Common myeloid progenitor, CD34-positive (primary cell): ENCODE measurements at regions not wholly inside any gene's neighbourhood (a gene's known extent, or its start where the extent isn't known, plus 50 kb on each side); places are given as distances from the start of the nearest gene placed in this dataset.

Source experiments
- CTCF ChIA-PET: fragments of 350-600 bp; sonication (Branson Sonifier 250); formaldehyde crosslinking; loops from one replicate; lab custom pipeline; 2021; ENCODE audit warnings: antibody characterized with exemption; lab: Charles Lee
- POLR2A ChIA-PET: fragments of 350-600 bp; sonication (Branson Sonifier 250); formaldehyde crosslinking; loops from one replicate; lab custom pipeline; 2021; ENCODE audit warnings: antibody characterized with exemption; lab: Charles Lee
- DNase-seq, 3 donors: peaks; one replicate each; pipeline versions ENCODE4 v3.0.0 to v3.0.0-alpha.2; 2013
- H3K27ac ChIP-seq, 2 experiments: 1 replicate in 1 of 2; 2 replicates in 1 of 2; pipeline ENCODE4 v1.7.0; 2013; ENCODE audit warnings: inconsistent platforms in 2 of 2, low read length in 2 of 2, mild to moderate bottlenecking in 2 of 2, low read depth in 1 of 2, moderate library complexity in 1 of 2; ENCODE audit not compliant: severe bottlenecking in 2 of 2, insufficient read depth in 1 of 2, poor library complexity in 1 of 2
- H3K27me3 ChIP-seq, 5 experiments: replicated peaks in 2 of 5; 1 replicate in 3 of 5; 2 replicates in 2 of 5; pipeline versions ENCODE4 v1.6.1 to v1.7.0; 2013; ENCODE audit warnings: low read length in 4 of 5, mild to moderate bottlenecking in 2 of 5, moderate library complexity in 2 of 5, inconsistent platforms in 1 of 5; ENCODE audit not compliant: insufficient read depth in 5 of 5, control insufficient read depth in 4 of 5
- H3K36me3 ChIP-seq, 4 experiments: 1 replicate in 2 of 4; 2 replicates in 2 of 4; pipeline versions ENCODE4 v1.6.1 to v1.7.0; 2013; ENCODE audit warnings: low read length in 3 of 4, control low read depth in 1 of 4, mild to moderate bottlenecking in 1 of 4; ENCODE audit not compliant: control insufficient read depth in 4 of 4, insufficient read depth in 4 of 4
- H3K4me1 ChIP-seq, 4 experiments: 1 replicate in 3 of 4; 2 replicates in 1 of 4; pipeline versions ENCODE4 v1.6.1 to v1.7.1; 2013; ENCODE audit warnings: low read length in 3 of 4, mild to moderate bottlenecking in 3 of 4, control low read depth in 1 of 4, inconsistent platforms in 1 of 4, moderate library complexity in 1 of 4; ENCODE audit not compliant: control insufficient read depth in 4 of 4, insufficient read depth in 4 of 4; ENCODE audit errors: control extremely low read depth in 1 of 4
- H3K4me3 ChIP-seq, 7 experiments: 1 replicate in 4 of 7; 2 replicates in 3 of 7; pipeline versions ENCODE4 v1.5.1 to v1.7.0; 2013; ENCODE audit warnings: mild to moderate bottlenecking in 7 of 7, low read length in 6 of 7, moderate library complexity in 6 of 7, inconsistent platforms in 2 of 7, low read depth in 2 of 7, control low read depth in 1 of 7; ENCODE audit not compliant: insufficient read depth in 4 of 7, control insufficient read depth in 1 of 7; ENCODE audit errors: extremely low read depth in 1 of 7
- H3K9me3 ChIP-seq, 5 experiments: 1 replicate in 4 of 5; 2 replicates in 1 of 5; pipeline versions ENCODE4 v1.6.1 to v1.7.1; 2013; ENCODE audit warnings: low read length in 4 of 5, mild to moderate bottlenecking in 2 of 5, inconsistent platforms in 1 of 5, low read depth in 1 of 5, moderate library complexity in 1 of 5; ENCODE audit not compliant: control insufficient read depth in 4 of 5, insufficient read depth in 2 of 5; ENCODE audit errors: control extremely low read depth in 1 of 5
- WGBS: methylation state at CpG from one replicate; pipeline ENCODE4 v1.1.5; 2013; ENCODE audit not compliant: insufficient coverage; 5-methylcytosine and 5-hydroxymethylcytosine counted together

GRCh38 chr14:98244966-98245569, 1026.9 kb downstream of the BCL11B start:
- Histone ChIP-seq H3K27ac (no peak overlapping the region), H3K4me3 (no peak overlapping the region), H3K9me3 (no peaks in the 10 kb centered on the region), H3K4me1 (no peaks in the 10 kb centered on the region), H3K27me3 (peaks cover 0 to 10% (median 0%) of the 10 kb centered on the region in 5 experiments), H3K36me3 (no peaks in the 10 kb centered on the region)
- CTCF ChIA-PET, result no interaction called here
- DNase-seq, result no peak
- WGBS, result 97% methylated on average over 3 of the region's 7 CpGs
- POLR2A ChIA-PET, result no interaction called here

GRCh38 chr14:98249057-98249456, 1022.9 kb downstream of the BCL11B start:
- POLR2A ChIA-PET, result no interaction called here
- no peaks in the 10 kb centered on the region for H3K36me3 ChIP-seq
- CTCF ChIA-PET, result no interaction called here
- DNase-seq, result no peak
- peaks cover 0 to 3% (median 0%) of the 10 kb centered on the region in 5 experiments for H3K27me3 ChIP-seq
- no peaks in the 10 kb centered on the region for H3K4me1 ChIP-seq
- 90% methylated on average over 4 of the region's 6 CpGs for WGBS
- H3K4me3 ChIP-seq, result no peak overlapping the region
- no peaks in the 10 kb centered on the region for H3K9me3 ChIP-seq
- no peak overlapping the region for H3K27ac ChIP-seq

- no peaks in the 10 kb centered on the region for H3K4me1 ChIP-seq
- H3K27ac ChIP-seq, result no peak overlapping the region
- no peak overlapping the region for H3K4me3 ChIP-seq
- H3K27me3 ChIP-seq, result peaks cover 0 to 3% (median 0%) of the 10 kb centered on the region in 5 experiments
- DNase-seq, result no peak
- CTCF ChIA-PET, result no interaction called here
- 78% methylated on average over 1 of the region's 2 CpGs for WGBS
- H3K9me3 ChIP-seq, result no peaks in the 10 kb centered on the region
- no peaks in the 10 kb centered on the region for H3K36me3 ChIP-seq
- POLR2A ChIA-PET, result no interaction called here
Measured at GRCh38 chr14:98249476-98249875, 1022.5 kb downstream of the BCL11B start.

GRCh38 chr14:98252820-98253219, 1019.2 kb downstream of the BCL11B start:
- Histone ChIP-seq H3K27ac (no peak overlapping the region), H3K9me3 (no peaks in the 10 kb centered on the region), H3K4me3 (no peak overlapping the region), H3K36me3 (no peaks in the 10 kb centered on the region), H3K4me1 (no peaks in the 10 kb centered on the region), H3K27me3 (no peaks in the 10 kb centered on the region)
- ChIA-PET POLR2A (no interaction called here), CTCF (no interaction called here)
- DNase-seq, result no peak
- 55% methylated on average over 1 of the region's 1 CpG for WGBS

GRCh38 chr14:98259881-98260280, 1012.1 kb downstream of the BCL11B start:
- H3K27me3 ChIP-seq, result peaks cover 0 to 2% (median 0%) of the 10 kb centered on the region in 5 experiments
- H3K9me3 ChIP-seq, result peaks cover 0 to 2% (median 0%) of the 10 kb centered on the region in 5 experiments
- no peaks in the 10 kb centered on the region for H3K36me3 ChIP-seq
- no peaks in the 10 kb centered on the region for H3K4me1 ChIP-seq
- WGBS, result 92% methylated on average over 2 of the region's 4 CpGs
- no peak overlapping the region for H3K4me3 ChIP-seq
- POLR2A ChIA-PET, result no interaction called here
- DNase-seq, result no peak
- no peak overlapping the region for H3K27ac ChIP-seq
- CTCF ChIA-PET, result interaction anchor here (1.4 kb wide), 1 partner anchor 121 kb away, joined by 3 read pairs; no protein-coding TSS in a partner anchor

GRCh38 chr14:98262566-98262965, 1009.4 kb downstream of the BCL11B start:
- Histone ChIP-seq H3K4me3 (no peak overlapping the region), H3K36me3 (no peaks in the 10 kb centered on the region), H3K27ac (no peak overlapping the region), H3K4me1 (no peaks in the 10 kb centered on the region), H3K27me3 (peaks cover 0 to 2% (median 0%) of the 10 kb centered on the region in 5 experiments), H3K9me3 (peaks cover 0 to 2% (median 0%) of the 10 kb centered on the region in 5 experiments)
- ChIA-PET POLR2A (no interaction called here), CTCF (no interaction called here)
- WGBS, result 94% methylated on average over 3 of the region's 5 CpGs
- DNase-seq, result no peak

- no peak for DNase-seq
Measured at GRCh38 chr14:98269533-98269932, 1002.5 kb downstream of the BCL11B start.

More at GRCh38 chr14:98269533-98269932, 1002.5 kb downstream of the BCL11B start:
- CTCF ChIA-PET, result no interaction called here
- no peak overlapping the region for H3K4me3 ChIP-seq
- H3K9me3 ChIP-seq, result peaks cover 0 to 9% (median 0%) of the 10 kb centered on the region in 5 experiments
- no peaks in the 10 kb centered on the region for H3K36me3 ChIP-seq
- H3K4me1 ChIP-seq, result no peaks in the 10 kb centered on the region
- peaks cover 0 to 2% (median 0%) of the 10 kb centered on the region in 5 experiments for H3K27me3 ChIP-seq
- POLR2A ChIA-PET, result no interaction called here
- no peak overlapping the region for H3K27ac ChIP-seq
